ENCODE measurements at regions not wholly inside any gene's neighbourhood (a gene's known extent, or its start where the extent isn't known, plus 50 kb on each side); places are given as distances from the start of the nearest gene placed in this dataset.

- TF ChIP-seq CTCF (IDR thresholded peaks at IDR 0.05) (no peak), POLR2A (IDR thresholded peaks at IDR 0.05) (no peak)
Observed at GRCh38 chr10:124268976-124269375, 149.7 kb downstream of the OAT start.
